HepG2 (cell line): ENCODE measurements at regions not wholly inside any gene's neighbourhood (a gene's known extent, or its start where the extent isn't known, plus 50 kb on each side); places are given as distances from the start of the nearest gene placed in this dataset.
A peak's percentile ranks its signal among the peaks of the same experiment; 100 is the strongest.

Experiments
- CEBPG ChIP-seq: IDR thresholded peaks from 2 replicates; pipeline ENCODE4 v1.6.1; 2016
- CENPBD1 ChIP-seq: sonication (generic); formaldehyde crosslinking; IDR thresholded peaks from 2 replicates; pipeline ENCODE4 v1.8.0; 2022; ENCODE audit warnings: missing genetic modification reagents, low read depth, mild to moderate bottlenecking, borderline replicate concordance
- MATR3 ChIP-seq: sonication (generic); formaldehyde crosslinking; IDR thresholded peaks from 2 replicates; pipeline ENCODE4 v1.4.0; 2020; ENCODE audit warnings: missing genetic modification reagents
- MTA3 ChIP-seq: sonication (generic); formaldehyde crosslinking; IDR thresholded peaks from 2 replicates; pipeline ENCODE4 v1.4.0; 2020; ENCODE audit warnings: missing genetic modification reagents
- NFYB ChIP-seq: sonication (generic); formaldehyde crosslinking; IDR thresholded peaks from 2 replicates; pipeline ENCODE4 v1.4.0; 2020; ENCODE audit warnings: missing genetic modification reagents
- NR0B2 ChIP-seq: sonication (generic); formaldehyde crosslinking; IDR thresholded peaks from 2 replicates; pipeline ENCODE4 v1.4.0; 2020; ENCODE audit warnings: mild to moderate bottlenecking, missing genetic modification reagents
- PLRG1 ChIP-seq: fragments of 450-650 bp; conservative IDR thresholded peaks from 2 replicates; pipeline ENCODE4 v1.6.1; 2016
- SAFB2 ChIP-seq: sonication (generic); formaldehyde crosslinking; IDR thresholded peaks from 2 replicates; pipeline ENCODE4 v1.5.1; 2020; ENCODE audit warnings: missing genetic modification reagents, low read depth, mild to moderate bottlenecking, borderline replicate concordance
- TRIM24 ChIP-seq: sonication (generic); formaldehyde crosslinking; IDR thresholded peaks from 2 replicates; pipeline ENCODE4 v1.8.0; 2022; ENCODE audit warnings: mild to moderate bottlenecking, missing genetic modification reagents
- XBP1 ChIP-seq: sonication (generic); formaldehyde crosslinking; IDR thresholded peaks from 2 replicates; pipeline ENCODE4 v1.5.0; 2020; ENCODE audit warnings: missing genetic modification reagents
- ZNF510 ChIP-seq: sonication (generic); formaldehyde crosslinking; IDR thresholded peaks from 2 replicates; pipeline ENCODE4 v1.4.0; 2020; ENCODE audit warnings: low read depth, mild to moderate bottlenecking, missing genetic modification reagents
- ZNF550 ChIP-seq: sonication (generic); formaldehyde crosslinking; IDR thresholded peaks from 2 replicates; pipeline ENCODE4 v1.4.0; 2020; ENCODE audit warnings: mild to moderate bottlenecking, missing genetic modification reagents, borderline replicate concordance
- ZNF75D ChIP-seq: sonication (generic); formaldehyde crosslinking; IDR thresholded peaks from 2 replicates; pipeline ENCODE4 v1.8.1; 2023; ENCODE audit warnings: missing genetic modification reagents, mild to moderate bottlenecking, borderline replicate concordance
- ZSCAN9 ChIP-seq: IDR thresholded peaks from 2 replicates; pipeline ENCODE4 v1.6.1; 2016; ENCODE audit warnings: borderline replicate concordance
- TF ChIP-seq, protein P1 (sequence below): sonication (generic); formaldehyde crosslinking; IDR thresholded peaks from 2 replicates; pipeline ENCODE4 v1.5.0; 2020; ENCODE audit warnings: mild to moderate bottlenecking, missing genetic modification reagents
- TF ChIP-seq, protein P2 (sequence below): IDR thresholded peaks from 2 replicates; pipeline ENCODE4 v1.6.1; 2016; ENCODE audit warnings: missing biosample characterization, missing genetic modification reagents, low read depth
- TF ChIP-seq, protein P3 (sequence below): sonication (generic); formaldehyde crosslinking; IDR thresholded peaks from 2 replicates; pipeline ENCODE4 v1.4.0; 2020; ENCODE audit warnings: missing genetic modification reagents

DNA sequence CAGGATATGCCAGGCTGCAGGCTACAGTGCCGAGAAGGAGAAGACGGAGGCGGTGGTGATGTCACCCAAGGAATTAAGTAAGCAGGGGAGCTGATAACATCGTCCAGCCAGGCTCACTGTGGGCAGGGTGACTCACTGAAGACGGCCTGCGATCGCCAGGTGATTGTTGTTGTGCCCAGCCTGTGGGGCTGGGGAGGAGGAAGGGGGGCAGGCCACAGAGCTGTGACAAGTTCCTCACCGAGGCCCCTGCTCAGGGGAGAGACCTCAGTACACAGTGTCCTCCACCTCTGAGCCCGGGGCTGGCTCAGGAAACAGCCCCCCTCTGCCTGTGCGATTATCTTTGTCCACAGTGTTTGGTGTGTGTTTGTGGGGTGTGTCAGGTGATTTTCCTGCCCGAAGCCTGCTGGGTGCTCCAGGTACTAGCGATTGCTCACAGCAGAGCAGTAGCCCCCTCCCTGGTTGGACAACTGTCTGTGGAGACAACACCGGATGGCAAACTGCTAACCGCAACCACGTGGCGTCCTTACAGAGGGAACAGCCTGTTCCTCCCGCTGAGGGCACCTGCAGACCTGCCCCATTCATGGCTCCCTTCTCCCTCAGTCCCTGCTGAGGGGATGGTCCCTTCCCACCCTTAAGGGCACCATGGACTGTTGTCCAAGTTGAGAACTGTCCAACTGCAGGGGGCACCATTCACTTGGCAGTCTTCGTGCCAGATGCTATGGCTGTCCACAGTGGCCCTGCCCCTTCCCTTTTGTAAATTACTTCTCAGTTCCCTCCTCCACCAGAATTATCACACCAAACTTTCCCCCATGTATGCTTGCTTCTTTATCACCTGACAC is 95.1 kb downstream of the ZFP36L2 start (continued):
- TF ChIP-seq PLRG1 (no peak), CENPBD1 (no peak), MTA3 (CRISPR knock-in tag) (no peak), ZNF550 (no peak), ZNF75D (CRISPR knock-in tag) (no peak), NFYB (CRISPR knock-in tag) (no peak), NR0B2 (0 out of 2 replicates have a peak, but pooled peaks have one; percentile 6), MATR3 (CRISPR knock-in tag) (no peak), ZNF510 (CRISPR knock-in tag) (peak; percentile 95), XBP1 (no peak), CEBPG (CRISPR knock-in tag) (peak; percentile 25), SAFB2 (CRISPR knock-in tag) (peak; percentile 80; the same call in 1 of the 2 replicates), TRIM24 (no peak), ZSCAN9 (CRISPR knock-in tag) (no peak; the same call in 1 of the 2 replicates)
- TF ChIP-seq, protein P1, sequence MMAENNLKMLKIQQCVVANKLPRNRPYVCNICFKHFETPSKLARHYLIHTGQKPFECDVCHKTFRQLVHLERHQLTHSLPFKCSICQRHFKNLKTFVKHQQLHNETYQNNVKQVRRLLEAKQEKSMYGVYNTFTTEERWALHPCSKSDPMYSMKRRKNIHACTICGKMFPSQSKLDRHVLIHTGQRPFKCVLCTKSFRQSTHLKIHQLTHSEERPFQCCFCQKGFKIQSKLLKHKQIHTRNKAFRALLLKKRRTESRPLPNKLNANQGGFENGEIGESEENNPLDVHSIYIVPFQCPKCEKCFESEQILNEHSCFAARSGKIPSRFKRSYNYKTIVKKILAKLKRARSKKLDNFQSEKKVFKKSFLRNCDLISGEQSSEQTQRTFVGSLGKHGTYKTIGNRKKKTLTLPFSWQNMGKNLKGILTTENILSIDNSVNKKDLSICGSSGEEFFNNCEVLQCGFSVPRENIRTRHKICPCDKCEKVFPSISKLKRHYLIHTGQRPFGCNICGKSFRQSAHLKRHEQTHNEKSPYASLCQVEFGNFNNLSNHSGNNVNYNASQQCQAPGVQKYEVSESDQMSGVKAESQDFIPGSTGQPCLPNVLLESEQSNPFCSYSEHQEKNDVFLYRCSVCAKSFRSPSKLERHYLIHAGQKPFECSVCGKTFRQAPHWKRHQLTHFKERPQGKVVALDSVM (CRISPR knock-in tag), result 0 out of 2 replicates have a peak, but pooled peaks have one; percentile 38
- TF ChIP-seq, protein P2, sequence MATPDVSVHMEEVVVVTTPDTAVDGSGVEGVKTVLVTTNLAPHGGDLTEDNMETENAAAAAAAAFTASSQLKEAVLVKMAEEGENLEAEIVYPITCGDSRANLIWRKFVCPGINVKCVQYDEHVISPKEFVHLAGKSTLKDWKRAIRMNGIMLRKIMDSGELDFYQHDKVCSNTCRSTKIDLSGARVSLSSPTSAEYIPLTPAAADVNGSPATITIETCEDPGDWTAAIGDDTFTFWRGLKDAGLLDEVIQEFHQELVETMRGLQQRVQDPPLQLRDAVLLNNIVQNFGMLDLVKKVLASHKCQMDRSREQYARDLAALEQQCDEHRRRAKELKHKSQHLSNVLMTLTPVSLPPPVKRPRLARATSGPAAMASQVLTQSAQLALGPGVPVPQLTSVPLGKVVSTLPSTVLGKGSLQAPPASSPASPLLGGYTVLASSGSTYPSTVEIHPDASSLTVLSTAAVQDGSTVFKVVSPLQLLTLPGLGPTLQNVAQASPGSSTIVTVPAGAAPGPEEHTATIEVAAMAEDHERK, result no peak
- TF ChIP-seq, protein P3, sequence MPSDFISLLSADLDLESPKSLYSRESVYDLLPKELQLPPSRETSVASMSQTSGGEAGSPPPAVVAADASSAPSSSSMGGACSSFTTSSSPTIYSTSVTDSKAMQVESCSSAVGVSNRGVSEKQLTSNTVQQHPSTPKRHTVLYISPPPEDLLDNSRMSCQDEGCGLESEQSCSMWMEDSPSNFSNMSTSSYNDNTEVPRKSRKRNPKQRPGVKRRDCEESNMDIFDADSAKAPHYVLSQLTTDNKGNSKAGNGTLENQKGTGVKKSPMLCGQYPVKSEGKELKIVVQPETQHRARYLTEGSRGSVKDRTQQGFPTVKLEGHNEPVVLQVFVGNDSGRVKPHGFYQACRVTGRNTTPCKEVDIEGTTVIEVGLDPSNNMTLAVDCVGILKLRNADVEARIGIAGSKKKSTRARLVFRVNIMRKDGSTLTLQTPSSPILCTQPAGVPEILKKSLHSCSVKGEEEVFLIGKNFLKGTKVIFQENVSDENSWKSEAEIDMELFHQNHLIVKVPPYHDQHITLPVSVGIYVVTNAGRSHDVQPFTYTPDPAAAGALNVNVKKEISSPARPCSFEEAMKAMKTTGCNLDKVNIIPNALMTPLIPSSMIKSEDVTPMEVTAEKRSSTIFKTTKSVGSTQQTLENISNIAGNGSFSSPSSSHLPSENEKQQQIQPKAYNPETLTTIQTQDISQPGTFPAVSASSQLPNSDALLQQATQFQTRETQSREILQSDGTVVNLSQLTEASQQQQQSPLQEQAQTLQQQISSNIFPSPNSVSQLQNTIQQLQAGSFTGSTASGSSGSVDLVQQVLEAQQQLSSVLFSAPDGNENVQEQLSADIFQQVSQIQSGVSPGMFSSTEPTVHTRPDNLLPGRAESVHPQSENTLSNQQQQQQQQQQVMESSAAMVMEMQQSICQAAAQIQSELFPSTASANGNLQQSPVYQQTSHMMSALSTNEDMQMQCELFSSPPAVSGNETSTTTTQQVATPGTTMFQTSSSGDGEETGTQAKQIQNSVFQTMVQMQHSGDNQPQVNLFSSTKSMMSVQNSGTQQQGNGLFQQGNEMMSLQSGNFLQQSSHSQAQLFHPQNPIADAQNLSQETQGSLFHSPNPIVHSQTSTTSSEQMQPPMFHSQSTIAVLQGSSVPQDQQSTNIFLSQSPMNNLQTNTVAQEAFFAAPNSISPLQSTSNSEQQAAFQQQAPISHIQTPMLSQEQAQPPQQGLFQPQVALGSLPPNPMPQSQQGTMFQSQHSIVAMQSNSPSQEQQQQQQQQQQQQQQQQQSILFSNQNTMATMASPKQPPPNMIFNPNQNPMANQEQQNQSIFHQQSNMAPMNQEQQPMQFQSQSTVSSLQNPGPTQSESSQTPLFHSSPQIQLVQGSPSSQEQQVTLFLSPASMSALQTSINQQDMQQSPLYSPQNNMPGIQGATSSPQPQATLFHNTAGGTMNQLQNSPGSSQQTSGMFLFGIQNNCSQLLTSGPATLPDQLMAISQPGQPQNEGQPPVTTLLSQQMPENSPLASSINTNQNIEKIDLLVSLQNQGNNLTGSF (CRISPR knock-in tag), result peak; percentile 74; the same call in 1 of the 2 replicates
